Right ventricle myocardium inferior (tissue), 1 donor: ENCODE measurements at regions not wholly inside any gene's neighbourhood (a gene's known extent, or its start where the extent isn't known, plus 50 kb on each side); places are given as distances from the start of the nearest gene placed in this dataset.

ENCODE experiments used
- ATAC-seq: fragments of 200-7000 bp; cut with Tn5 transposase; one replicate; pipeline ENCODE4 v1.9.1; 2020; ENCODE audit warnings: mild to moderate bottlenecking, moderate library complexity
- DNase-seq: peaks from one replicate; pipeline ENCODE4 v3.0.0; 2021; ENCODE audit errors: missing footprints
- intact Hi-C: fragments of 100-400 bp; cut with DNase I; formaldehyde crosslinking; loops from one replicate; pipeline ENCODE4 v1.11.0; 2022
- donor health status: DM: no; HTN: yes; CAD: no; lungs with severe emphysema.

- ATAC-seq (no peak), DNase-seq (no peak)
- intact Hi-C loops, result no loop called here
These were observed 1958.6 kb downstream of the C4orf33 start for GRCh38 chr4:131054489-131055019.

DNA sequence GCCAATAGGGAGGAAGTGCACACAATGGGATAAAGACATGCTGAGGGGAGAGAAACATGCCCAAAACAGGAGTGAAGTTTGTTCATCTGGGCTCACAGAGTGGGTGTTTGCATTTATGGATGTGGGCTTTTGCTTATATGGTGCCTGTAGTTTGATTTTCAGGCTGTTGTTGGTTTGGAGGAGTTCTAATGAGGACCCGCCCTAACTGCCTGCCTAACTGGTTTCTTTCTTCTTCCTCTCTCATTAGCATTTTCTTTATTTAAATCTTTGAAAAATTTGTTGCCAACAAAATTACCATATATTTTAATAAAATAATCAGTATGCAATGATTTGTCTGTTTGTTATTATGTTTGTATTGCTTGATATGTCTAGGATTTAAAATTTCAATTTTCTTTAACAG is 1965.8 kb downstream of the C4orf33 start:
- ATAC-seq (no peak), DNase-seq (no peak)
- intact Hi-C loops, result no loop called here

DNA sequence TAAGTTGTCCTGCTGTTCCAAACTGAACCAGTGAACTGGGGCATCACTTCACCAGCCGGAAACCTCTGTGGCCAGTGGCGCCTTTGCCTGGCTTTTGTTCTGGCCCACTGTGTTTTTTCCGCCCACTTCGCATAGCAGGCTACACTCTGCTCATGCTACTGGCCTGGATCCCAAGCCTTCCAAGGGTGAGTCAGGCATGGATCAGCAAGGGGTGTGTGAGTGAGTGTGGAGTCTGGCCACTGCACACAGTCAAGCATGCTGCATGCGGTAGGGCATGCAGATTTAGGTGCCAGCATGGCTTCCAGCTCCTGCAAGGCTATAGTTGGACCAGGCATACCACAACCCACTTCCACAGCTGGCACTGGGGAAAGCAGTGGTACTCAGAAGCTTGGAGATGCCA is 1967.9 kb downstream of the C4orf33 start:
- DNase-seq, result peak; percentile 43
- no peak for ATAC-seq
- intact Hi-C loops, result no loop called here

GRCh38 chr4:131081069-131081468 is 1985.1 kb downstream of the C4orf33 start:
- ATAC-seq (no peak), DNase-seq (no peak)
- intact Hi-C loops, result no loop called here

- no peak for DNase-seq
- no peak for ATAC-seq
- intact Hi-C loops, result no loop called here
These were observed 1989.0 kb downstream of the C4orf33 start for GRCh38 chr4:131084997-131085396.

- intact Hi-C loops, result no loop called here
- DNase-seq (no peak), ATAC-seq (no peak)
These were observed 1995.9 kb downstream of the C4orf33 start for GRCh38 chr4:131091896-131092295.

GRCh38 chr4:131093303-131093702 is 1997.4 kb downstream of the C4orf33 start:
- intact Hi-C loops, result no loop called here

GRCh38 chr4:131098976-131099375 is 2003.0 kb downstream of the C4orf33 start:
- ATAC-seq, result no peak
- intact Hi-C loops, result no loop called here
- no peak for DNase-seq

More at GRCh38 chr4:131093303-131093702, 1997.4 kb downstream of the C4orf33 start:
- ATAC-seq (no peak), DNase-seq (no peak)

DNA sequence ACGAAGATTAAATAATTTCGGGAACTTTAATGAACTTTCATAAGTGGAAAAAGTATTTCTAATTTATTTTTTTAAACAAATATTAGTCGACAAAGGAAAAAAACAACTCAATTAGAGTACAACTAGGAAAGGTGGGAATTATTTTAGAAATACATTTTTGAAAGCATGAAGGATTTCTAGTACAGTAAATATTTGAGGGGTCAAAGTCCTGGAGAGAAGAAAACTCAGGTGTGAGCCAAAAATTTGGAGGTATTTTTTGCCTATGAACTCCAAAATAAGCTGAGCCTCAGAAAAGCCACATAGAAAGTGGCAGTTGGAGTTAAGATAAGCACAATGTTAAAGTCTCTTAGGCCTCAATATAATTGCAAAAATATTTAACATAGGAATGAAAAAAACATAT is 2017.3 kb downstream of the C4orf33 start:
- intact Hi-C loops, result no loop called here
- DNase-seq (no peak), ATAC-seq (no peak)

DNA sequence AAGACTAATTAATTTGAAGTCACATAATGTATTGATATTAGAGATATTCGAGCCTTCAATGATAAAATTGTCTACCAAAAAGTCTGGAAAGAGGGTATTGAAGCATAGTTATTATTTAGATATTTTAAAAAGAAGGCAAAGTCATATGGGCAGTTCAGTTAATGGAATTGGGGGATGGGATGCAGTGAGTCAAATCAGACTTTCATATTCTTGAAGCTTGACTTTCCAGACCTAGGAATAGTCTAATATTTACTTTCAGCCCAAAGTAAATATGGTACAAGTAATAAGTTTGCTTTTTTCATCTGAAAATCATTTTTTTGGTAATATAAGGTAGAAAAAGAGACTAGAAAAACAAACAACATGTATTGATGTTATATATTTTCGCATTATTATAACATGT is 2017.8 kb downstream of the C4orf33 start:
- DNase-seq (no peak), ATAC-seq (no peak)
- intact Hi-C loops, result no loop called here

DNA sequence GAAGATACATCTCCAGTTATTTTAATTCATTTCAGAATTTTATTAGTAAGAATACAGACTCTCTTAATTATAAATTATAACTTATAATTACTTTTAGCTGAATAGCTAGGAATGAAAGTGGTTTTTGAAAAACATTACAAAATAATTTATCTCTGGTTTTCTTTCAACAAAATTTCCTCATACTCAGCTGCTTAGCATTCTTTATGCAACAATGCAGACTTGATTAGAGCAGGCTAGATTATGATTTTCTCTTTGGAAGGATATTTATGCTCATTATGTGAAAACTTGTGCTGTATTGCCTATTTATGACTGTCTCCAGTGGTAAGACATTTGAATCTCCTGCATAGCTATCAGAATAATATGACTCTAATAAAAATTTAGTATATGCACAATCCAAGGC is 2023.7 kb downstream of the C4orf33 start:
- intact Hi-C loops, result no loop called here
- ATAC-seq, result no peak
- DNase-seq, result no peak

DNA sequence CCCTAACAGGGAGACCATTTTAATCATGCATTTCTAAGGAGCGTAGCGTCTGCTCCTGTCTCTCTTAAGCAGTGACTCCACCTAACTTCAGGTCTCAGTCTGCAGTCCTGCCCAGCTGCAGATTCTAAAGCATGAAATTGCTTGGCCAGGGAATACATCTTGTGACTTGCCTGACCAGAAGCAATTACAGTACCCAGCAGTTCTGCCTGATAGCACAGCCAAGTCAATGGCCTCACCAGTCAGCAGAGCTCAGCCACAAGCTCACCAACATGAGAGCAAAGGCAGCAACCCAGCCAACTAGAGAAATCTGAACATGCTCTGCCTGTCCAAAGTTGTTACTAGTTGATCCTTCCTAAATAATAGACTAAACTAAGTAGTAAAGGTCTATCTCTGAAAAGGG is 2011.9 kb upstream of the PCDH10 start:
- intact Hi-C loops, result no loop called here
- no peak for DNase-seq
- ATAC-seq, result no peak

DNA sequence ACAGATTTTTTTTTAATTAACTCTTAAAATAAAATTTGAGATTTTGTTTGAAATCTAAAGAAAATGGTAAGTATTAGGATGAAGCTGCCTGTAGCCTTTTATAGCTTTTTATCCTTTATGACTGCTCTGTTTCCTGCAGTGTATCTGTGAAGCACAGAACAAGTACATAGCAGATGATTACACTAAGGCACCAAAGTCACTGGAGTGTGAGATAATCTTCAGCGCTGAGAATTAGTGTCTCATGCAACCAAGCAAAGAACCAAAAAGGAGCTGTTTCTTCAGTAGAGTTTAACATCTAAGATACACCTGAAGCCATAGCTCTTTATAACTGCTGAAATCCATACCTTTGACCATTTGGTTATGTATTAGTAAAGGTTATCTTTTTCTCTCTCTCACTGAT is 1989.8 kb upstream of the PCDH10 start:
- no peak for ATAC-seq
- intact Hi-C loops, result no loop called here
- DNase-seq, result no peak

- intact Hi-C loops, result no loop called here
- DNase-seq (no peak), ATAC-seq (no peak)
These were observed 1956.8 kb upstream of the PCDH10 start for GRCh38 chr4:131192318-131192717.

DNA sequence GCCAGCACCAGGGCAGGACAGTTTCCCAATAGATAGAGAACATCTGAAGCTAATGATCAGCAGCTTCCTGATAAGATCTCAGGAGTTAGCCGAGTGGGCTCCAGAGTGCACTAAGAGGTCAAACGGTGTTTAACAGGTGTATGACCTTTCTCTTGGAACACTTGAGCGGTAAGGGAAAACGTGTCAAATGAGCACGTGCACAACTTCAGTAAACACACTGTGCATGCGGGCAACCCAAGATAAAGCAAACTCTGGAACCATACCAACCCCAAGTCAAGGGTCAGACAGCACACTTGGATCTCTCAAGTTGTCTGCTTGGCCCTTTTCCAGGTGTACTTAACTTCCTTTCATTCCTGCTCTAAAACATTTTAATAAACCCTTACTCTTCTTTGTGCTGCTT is 1941.5 kb upstream of the PCDH10 start:
- ATAC-seq (no peak), DNase-seq (no peak)

DNA sequence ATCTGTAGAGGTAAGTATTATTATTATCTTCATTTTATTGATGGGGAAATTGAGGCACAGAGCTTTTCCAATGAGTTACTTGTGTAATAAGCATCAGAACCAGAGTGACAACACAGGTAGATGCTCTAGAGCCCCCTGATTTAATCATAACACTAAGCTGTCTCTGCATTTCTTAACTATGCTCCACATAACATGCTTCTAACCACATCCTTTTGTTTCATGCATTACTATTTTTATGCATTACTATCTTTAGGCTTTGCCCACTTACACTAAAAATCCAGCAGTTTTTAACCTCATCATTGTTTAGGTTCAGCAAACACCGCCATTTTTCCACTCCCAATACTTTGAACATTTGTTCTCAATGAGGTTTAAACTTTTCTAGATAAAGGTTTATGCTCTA is 1900.8 kb upstream of the PCDH10 start:
- no peak for ATAC-seq
- intact Hi-C loops, result no loop called here
- DNase-seq, result no peak

More for the DNA sequence above, 1941.5 kb upstream of the PCDH10 start:
- intact Hi-C loops, result no loop called here

DNA sequence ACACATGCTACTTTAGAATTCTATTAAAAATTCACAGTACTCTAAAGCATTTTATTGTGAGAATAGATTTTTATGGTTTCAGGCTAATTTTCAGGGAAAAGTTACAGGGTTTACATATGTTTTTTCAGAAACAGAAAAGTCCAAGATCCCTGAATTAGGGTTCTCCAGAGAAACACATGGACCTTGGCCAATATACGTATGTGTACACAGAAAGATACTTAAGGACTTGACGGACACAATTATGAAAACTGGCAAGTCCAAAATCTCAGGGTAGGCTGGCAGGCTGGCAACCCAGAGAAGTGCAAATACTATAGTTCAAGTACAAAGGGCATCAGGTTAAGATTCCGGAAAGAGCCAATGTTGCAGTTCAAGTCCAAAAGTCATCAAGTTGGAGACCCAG is 1897.8 kb upstream of the PCDH10 start:
- intact Hi-C loops, result no loop called here
- DNase-seq, result no peak
- ATAC-seq, result no peak

DNA sequence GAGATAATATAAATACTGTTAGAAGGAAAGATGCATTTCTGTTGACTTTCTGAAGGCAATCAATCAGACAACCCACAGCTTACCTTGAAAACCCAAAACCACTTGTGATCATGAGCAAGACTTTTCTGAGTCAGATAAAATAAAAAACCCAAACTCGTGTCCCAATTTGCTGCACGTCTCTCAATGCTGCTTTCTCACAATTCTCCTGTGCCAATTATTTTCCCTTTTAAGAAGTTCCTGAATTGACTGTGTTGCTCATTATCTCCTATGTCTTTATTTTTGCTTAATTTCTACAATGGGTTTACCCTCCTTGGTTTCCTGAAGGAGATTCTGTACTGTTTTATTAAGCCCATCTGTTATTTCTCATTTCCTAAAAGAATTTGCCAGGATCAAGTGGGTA is 1891.9 kb upstream of the PCDH10 start:
- no peak for DNase-seq
- ATAC-seq, result no peak
- intact Hi-C loops, result no loop called here

DNA sequence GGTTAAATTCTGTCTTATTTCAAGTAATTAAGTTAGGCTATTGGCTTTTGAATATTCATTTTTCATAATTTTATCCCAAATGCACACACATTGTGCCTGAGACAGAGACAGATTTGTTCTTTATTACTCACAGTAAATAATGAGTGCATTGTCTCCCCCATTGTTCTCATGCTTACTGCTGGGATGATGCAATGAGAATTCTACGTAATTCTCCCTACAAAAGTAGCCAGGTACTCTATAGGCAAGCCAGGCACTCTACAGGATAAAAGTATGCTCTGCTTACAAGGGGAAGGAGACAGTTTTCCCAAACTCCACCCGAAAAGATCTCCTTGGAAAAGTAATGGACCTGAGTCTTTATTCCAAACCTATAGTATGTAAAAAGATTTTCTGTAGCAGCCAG is 1890.7 kb upstream of the PCDH10 start:
- intact Hi-C loops, result no loop called here
- ATAC-seq (no peak), DNase-seq (no peak)

DNA sequence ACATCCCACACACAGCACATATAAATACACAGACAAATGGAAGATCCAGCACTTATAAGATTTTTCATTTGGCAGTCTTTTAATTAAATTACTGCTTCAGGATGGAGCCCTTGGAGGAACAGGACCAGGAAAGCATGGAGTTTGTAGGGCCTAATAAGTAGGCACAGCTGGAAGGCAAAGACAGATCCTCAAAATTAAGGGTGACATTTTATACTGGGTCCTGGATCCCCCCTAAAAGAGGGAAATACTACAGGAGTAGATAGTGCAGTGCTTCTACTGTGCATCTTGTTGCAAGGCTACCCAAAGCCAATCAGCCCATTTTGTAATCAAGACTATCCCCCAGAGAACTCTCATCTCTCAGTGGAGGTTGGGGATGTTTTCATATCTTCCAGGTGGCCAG is 1860.7 kb upstream of the PCDH10 start:
- DNase-seq, result no peak
- ATAC-seq, result no peak
- intact Hi-C loops, result no loop called here

DNA sequence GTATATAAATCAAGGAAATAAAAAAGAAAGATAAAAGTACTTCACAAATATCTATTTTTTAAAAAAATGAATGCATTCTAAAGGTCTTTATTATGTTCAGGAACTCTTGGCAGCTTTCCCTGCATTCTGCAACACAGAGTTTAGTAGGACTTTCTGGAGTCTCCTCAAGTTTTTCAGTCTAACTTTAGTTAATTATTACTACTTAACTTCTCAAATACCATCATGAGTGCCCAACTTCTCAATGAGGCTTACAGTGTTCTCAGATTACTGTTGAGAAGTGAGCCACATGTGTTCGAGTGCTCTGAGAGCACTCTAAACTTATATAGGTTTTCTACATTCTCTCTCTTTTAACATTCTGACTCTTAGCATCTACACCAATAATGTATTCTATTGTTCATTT is 1852.9 kb upstream of the PCDH10 start:
- ATAC-seq, result no peak
- intact Hi-C loops, result no loop called here
- DNase-seq, result no peak

DNA sequence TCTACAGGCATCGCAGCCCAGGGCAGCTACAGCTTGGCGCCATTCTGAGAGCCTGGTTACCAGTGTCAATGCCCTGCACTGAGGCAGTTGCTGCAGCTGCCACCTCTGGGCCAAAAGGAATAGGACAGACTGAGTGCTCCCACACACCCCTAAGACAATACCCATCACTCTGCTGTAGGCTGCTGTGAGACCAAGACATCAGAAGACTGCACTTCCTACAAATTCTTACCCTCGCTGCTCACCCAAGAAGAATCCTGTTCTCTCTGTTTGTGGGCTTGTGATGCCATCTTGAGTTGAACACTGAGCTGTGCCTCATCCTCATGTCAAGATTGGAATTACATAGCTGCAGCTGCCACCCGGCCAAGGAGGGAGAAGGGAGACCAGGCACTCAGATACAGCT is 1847.0 kb upstream of the PCDH10 start:
- ATAC-seq (no peak), DNase-seq (no peak)
- intact Hi-C loops, result no loop called here
